ENCODE measurements at regions not wholly inside any gene's neighbourhood (a gene's known extent, or its start where the extent isn't known, plus 50 kb on each side); places are given as distances from the start of the nearest gene placed in this dataset.

DNA sequence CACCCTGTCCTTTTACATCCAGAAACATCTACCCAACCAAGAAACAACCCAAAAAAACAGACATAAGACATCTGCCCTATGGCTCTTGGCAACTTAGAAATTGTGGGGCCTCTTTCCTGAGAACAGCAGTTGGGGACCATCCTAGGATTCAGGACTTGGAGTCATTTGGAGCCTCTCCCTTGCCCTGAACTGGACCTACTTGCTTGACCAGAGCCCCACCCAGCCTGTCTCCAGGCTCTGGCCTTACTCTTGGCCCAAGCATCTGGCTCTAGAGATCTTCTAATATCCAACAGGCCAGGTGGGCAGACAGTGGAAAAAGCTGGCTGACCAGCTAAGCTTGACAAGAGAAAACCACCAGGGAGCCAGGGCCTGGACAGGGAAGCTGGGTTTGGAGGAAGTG, 99.1 kb upstream of the C2CD4B start:
- H4K20me1 ChIP-seq (ENCODE audit: control insufficient read depth, extremely low read depth, insufficient read depth, low read length): no peaks in the 10 kb centered on the region
- H3K9ac ChIP-seq (ENCODE audit: control insufficient read depth, extremely low read depth, insufficient read depth, low read length): no peak overlapping the region
- dilution Hi-C loops (cut with MboI; ENCODE audit: extremely low pct_ligation_motif_present, low sequenced_read_pairs): no loop called here
- no peaks in the 10 kb centered on the region for H3K27me3 ChIP-seq (ENCODE audit: control insufficient read depth, extremely low read depth, insufficient read depth, low read length)
- no peaks in the 10 kb centered on the region for H3K36me3 ChIP-seq (ENCODE audit: control insufficient read depth in 2 of 2, extremely low read depth in 1 of 2, insufficient read depth in 2 of 2, low read length in 2 of 2)
- H2AFZ ChIP-seq (ENCODE audit: control insufficient read depth, low read length): no peak overlapping the region
- no peak overlapping the region for H3K4me3 ChIP-seq (ENCODE audit: control insufficient read depth in 2 of 3, extremely low read depth in 1 of 3, insufficient read depth in 2 of 3, low read depth in 1 of 3, low read length in 3 of 3)
- no peak overlapping the region for H3K4me2 ChIP-seq (ENCODE audit: control insufficient read depth, extremely low read depth, insufficient read depth, low read depth, low read length)
- DNase-seq (ENCODE audit: low read depth, low spot score) (no peak), FAIRE-seq (no peak)
- no peaks in the 10 kb centered on the region for H3K9me1 ChIP-seq (ENCODE audit: control insufficient read depth, extremely low read depth, insufficient read depth, low read length)
- no peaks in the 10 kb centered on the region for H3K4me1 ChIP-seq (ENCODE audit: control insufficient read depth, extremely low read depth, insufficient read depth, low read length)
- peaks cover 13% of the 10 kb centered on the region for H3K9me3 ChIP-seq (ENCODE audit: control insufficient read depth, low read depth, low read length)
- no peak overlapping the region for H3K27ac ChIP-seq (ENCODE audit: control insufficient read depth, insufficient read depth, low read length)
- H3K79me2 ChIP-seq (ENCODE audit: control insufficient read depth, insufficient read depth, low read length): no peaks in the 10 kb centered on the region
- TF ChIP-seq, protein P1, sequence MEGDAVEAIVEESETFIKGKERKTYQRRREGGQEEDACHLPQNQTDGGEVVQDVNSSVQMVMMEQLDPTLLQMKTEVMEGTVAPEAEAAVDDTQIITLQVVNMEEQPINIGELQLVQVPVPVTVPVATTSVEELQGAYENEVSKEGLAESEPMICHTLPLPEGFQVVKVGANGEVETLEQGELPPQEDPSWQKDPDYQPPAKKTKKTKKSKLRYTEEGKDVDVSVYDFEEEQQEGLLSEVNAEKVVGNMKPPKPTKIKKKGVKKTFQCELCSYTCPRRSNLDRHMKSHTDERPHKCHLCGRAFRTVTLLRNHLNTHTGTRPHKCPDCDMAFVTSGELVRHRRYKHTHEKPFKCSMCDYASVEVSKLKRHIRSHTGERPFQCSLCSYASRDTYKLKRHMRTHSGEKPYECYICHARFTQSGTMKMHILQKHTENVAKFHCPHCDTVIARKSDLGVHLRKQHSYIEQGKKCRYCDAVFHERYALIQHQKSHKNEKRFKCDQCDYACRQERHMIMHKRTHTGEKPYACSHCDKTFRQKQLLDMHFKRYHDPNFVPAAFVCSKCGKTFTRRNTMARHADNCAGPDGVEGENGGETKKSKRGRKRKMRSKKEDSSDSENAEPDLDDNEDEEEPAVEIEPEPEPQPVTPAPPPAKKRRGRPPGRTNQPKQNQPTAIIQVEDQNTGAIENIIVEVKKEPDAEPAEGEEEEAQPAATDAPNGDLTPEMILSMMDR (optimal IDR thresholded peaks at IDR 0.05 in 1 of 3, IDR thresholded peaks at IDR 0.05 in 1 of 3, conservative IDR thresholded peaks at IDR 0.05 in 1 of 3; ENCODE audit: extremely low read depth in 1 of 3, insufficient read depth in 2 of 3, low read length in 3 of 3): no peak
- TF ChIP-seq EZH2 (IDR thresholded peaks at IDR 0.05; ENCODE audit: low read length): no peak

DNA sequence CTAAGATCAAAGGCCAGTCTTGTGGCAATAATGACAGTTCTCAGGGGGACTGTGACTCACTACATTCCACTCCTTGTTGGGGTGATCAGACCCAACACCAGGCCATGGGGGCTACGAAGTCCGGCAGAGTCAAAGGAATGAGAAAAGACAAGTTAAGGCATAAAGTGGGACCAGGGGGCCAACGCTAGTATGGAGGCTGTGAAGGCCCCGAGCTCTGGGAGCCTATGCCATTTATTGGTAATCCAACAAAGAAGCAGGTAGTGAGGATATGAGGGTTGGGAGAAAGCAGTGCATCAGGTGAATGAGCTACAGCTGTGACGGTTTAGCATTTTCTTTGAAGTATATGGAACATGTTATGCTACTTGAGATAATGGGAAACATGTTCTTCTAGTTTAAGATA, 104.4 kb upstream of the C2CD4B start:
- dilution Hi-C loops (cut with MboI; ENCODE audit: extremely low pct_ligation_motif_present, low sequenced_read_pairs): no loop called here
- H3K4me1 ChIP-seq (ENCODE audit: control insufficient read depth, extremely low read depth, insufficient read depth, low read length): no peaks in the 10 kb centered on the region
- TF ChIP-seq, protein P1 (optimal IDR thresholded peaks at IDR 0.05 in 1 of 3, IDR thresholded peaks at IDR 0.05 in 1 of 3, conservative IDR thresholded peaks at IDR 0.05 in 1 of 3; ENCODE audit: extremely low read depth in 1 of 3, insufficient read depth in 2 of 3, low read length in 3 of 3): no peak
- TF ChIP-seq EZH2 (IDR thresholded peaks at IDR 0.05; ENCODE audit: low read length): no peak
- H3K9ac ChIP-seq (ENCODE audit: control insufficient read depth, extremely low read depth, insufficient read depth, low read length): no peak overlapping the region
- H2AFZ ChIP-seq (ENCODE audit: control insufficient read depth, low read length): no peak overlapping the region
- peaks cover 6% of the 10 kb centered on the region for H3K9me3 ChIP-seq (ENCODE audit: control insufficient read depth, low read depth, low read length)
- no peaks in the 10 kb centered on the region for H3K9me1 ChIP-seq (ENCODE audit: control insufficient read depth, extremely low read depth, insufficient read depth, low read length)
- no peaks in the 10 kb centered on the region for H3K79me2 ChIP-seq (ENCODE audit: control insufficient read depth, insufficient read depth, low read length)
- H3K27me3 ChIP-seq (ENCODE audit: control insufficient read depth, extremely low read depth, insufficient read depth, low read length): no peaks in the 10 kb centered on the region
- no peak for FAIRE-seq
- DNase-seq (ENCODE audit: low read depth, low spot score): no peak
- H4K20me1 ChIP-seq (ENCODE audit: control insufficient read depth, extremely low read depth, insufficient read depth, low read length): no peaks in the 10 kb centered on the region
- H3K4me3 ChIP-seq (ENCODE audit: control insufficient read depth in 2 of 3, extremely low read depth in 1 of 3, insufficient read depth in 2 of 3, low read depth in 1 of 3, low read length in 3 of 3): no peak overlapping the region
- no peak overlapping the region for H3K27ac ChIP-seq (ENCODE audit: control insufficient read depth, insufficient read depth, low read length)
- no peak overlapping the region for H3K4me2 ChIP-seq (ENCODE audit: control insufficient read depth, extremely low read depth, insufficient read depth, low read depth, low read length)
- no peaks in the 10 kb centered on the region for H3K36me3 ChIP-seq (ENCODE audit: control insufficient read depth in 2 of 2, extremely low read depth in 1 of 2, insufficient read depth in 2 of 2, low read length in 2 of 2)

All from keratinocyte (primary cell).